Gastrocnemius medialis (tissue), 4 donors: ENCODE measurements at regions not wholly inside any gene's neighbourhood (a gene's known extent, or its start where the extent isn't known, plus 50 kb on each side); places are given as distances from the start of the nearest gene placed in this dataset.

Experiments used
- POLR2A ChIP-seq, 2 donors: fragments of 450-650 bp; IDR thresholded peaks; one replicate each; pipeline ENCODE4 v1.6.1; 2017; ENCODE audit warnings: antibody characterized with exemption in 2 of 2, mild to moderate bottlenecking in 2 of 2, moderate library complexity in 2 of 2
- TF ChIP-seq, protein P1 (sequence below), 5 experiments: fragments of 450-650 bp in 3 of 5; fragments of 200-600 bp in 2 of 5; sonication (generic) in 2 of 5; IDR thresholded peaks in 4 of 5; conservative IDR thresholded peaks in 1 of 5; 1 replicate in 4 of 5; 2 replicates in 1 of 5; pipeline ENCODE4 v1.5.1; 2016 to 2019; ENCODE audit warnings: antibody characterized with exemption in 5 of 5, mild to moderate bottlenecking in 3 of 5, moderate library complexity in 3 of 5

GRCh38 chr9:13479096-13479495 lies 199.6 kb upstream of the MPDZ start:
- TF ChIP-seq, protein P1, sequence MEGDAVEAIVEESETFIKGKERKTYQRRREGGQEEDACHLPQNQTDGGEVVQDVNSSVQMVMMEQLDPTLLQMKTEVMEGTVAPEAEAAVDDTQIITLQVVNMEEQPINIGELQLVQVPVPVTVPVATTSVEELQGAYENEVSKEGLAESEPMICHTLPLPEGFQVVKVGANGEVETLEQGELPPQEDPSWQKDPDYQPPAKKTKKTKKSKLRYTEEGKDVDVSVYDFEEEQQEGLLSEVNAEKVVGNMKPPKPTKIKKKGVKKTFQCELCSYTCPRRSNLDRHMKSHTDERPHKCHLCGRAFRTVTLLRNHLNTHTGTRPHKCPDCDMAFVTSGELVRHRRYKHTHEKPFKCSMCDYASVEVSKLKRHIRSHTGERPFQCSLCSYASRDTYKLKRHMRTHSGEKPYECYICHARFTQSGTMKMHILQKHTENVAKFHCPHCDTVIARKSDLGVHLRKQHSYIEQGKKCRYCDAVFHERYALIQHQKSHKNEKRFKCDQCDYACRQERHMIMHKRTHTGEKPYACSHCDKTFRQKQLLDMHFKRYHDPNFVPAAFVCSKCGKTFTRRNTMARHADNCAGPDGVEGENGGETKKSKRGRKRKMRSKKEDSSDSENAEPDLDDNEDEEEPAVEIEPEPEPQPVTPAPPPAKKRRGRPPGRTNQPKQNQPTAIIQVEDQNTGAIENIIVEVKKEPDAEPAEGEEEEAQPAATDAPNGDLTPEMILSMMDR (IDR thresholded peaks at IDR 0.05 in 4 of 5, conservative IDR thresholded peaks at IDR 0.05 in 1 of 5), result no peak
- TF ChIP-seq POLR2A (IDR thresholded peaks at IDR 0.05), result no peak
